ENCODE measurements at regions not wholly inside any gene's neighbourhood (a gene's known extent, or its start where the extent isn't known, plus 50 kb on each side); places are given as distances from the start of the nearest gene placed in this dataset.

DNA sequence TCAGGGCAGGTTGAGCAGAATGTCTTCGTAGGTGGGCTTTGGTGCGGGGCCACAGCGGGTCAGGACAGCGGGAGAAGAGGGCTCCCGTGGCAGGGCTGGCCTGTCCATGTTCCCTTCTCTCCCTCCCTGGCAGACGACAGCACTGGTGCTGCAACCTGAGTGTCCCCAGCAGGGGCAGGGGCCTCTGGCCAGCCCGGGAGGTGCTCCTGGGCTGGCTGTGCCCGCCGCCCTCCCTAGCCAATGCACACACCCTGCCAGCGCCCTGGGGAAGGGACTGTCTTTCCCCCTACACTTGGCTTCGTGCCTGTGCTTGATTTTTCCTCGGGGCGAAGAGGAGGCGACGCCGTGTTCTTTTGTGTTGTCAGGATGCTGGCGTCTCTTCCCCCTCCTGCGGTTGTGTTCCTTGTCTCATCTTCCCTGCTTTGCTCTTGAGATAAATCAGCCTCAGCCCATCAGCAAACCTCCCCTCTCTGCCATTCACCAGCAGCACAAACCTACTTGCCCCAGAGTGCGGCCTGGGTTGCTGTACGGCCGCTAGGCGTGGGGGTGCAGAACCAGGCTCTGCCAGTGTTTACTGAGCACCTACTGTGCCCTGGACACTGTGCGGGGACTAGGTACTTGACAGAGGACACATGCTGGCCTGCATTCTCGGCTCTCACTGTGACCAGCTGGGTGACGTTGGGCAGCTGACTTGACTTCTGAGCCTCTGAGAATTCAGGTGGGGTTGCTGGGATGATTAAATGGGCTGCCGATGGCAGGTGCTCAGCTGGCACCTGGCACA is 237.3 kb upstream of the CIBAR2 start:
- no peak for FAIRE-seq
- H3K27me3 ChIP-seq (ENCODE audit: control insufficient read depth, extremely low read depth, insufficient read depth, low read length), result peaks cover 19% of the 10 kb centered on the region
- peaks cover 3% of the 10 kb centered on the region for H3K9me3 ChIP-seq (ENCODE audit: control insufficient read depth, low read depth, low read length)
- no peak for DNase-seq (ENCODE audit: low read depth, low spot score)
- H3K9me1 ChIP-seq (ENCODE audit: control insufficient read depth, extremely low read depth, insufficient read depth, low read length), result no peaks in the 10 kb centered on the region
- dilution Hi-C loops (cut with MboI; ENCODE audit: extremely low pct_ligation_motif_present, low sequenced_read_pairs), result no loop called here
- H2AFZ ChIP-seq (ENCODE audit: control insufficient read depth, low read length), result no peak overlapping the region
- no peaks in the 10 kb centered on the region for H3K79me2 ChIP-seq (ENCODE audit: control insufficient read depth, insufficient read depth, low read length)
- H4K20me1 ChIP-seq (ENCODE audit: control insufficient read depth, extremely low read depth, insufficient read depth, low read length), result peaks cover 3% of the 10 kb centered on the region
- no peak overlapping the region for H3K27ac ChIP-seq (ENCODE audit: control insufficient read depth, insufficient read depth, low read length)
- no peak overlapping the region for H3K9ac ChIP-seq (ENCODE audit: control insufficient read depth, extremely low read depth, insufficient read depth, low read length)
- no peak overlapping the region for H3K4me2 ChIP-seq (ENCODE audit: control insufficient read depth, extremely low read depth, insufficient read depth, low read depth, low read length)
- no peak overlapping the region for H3K4me3 ChIP-seq (ENCODE audit: control insufficient read depth in 2 of 3, extremely low read depth in 1 of 3, insufficient read depth in 2 of 3, low read depth in 1 of 3, low read length in 3 of 3)
- peaks cover 27% of the 10 kb centered on the region for H3K4me1 ChIP-seq (ENCODE audit: control insufficient read depth, extremely low read depth, insufficient read depth, low read length)
- H3K36me3 ChIP-seq (ENCODE audit: control insufficient read depth in 2 of 2, extremely low read depth in 1 of 2, insufficient read depth in 2 of 2, low read length in 2 of 2), result no peaks in the 10 kb centered on the region
- no peak for TF ChIP-seq EZH2 (IDR thresholded peaks at IDR 0.05; ENCODE audit: low read length)
- TF ChIP-seq, protein P1, sequence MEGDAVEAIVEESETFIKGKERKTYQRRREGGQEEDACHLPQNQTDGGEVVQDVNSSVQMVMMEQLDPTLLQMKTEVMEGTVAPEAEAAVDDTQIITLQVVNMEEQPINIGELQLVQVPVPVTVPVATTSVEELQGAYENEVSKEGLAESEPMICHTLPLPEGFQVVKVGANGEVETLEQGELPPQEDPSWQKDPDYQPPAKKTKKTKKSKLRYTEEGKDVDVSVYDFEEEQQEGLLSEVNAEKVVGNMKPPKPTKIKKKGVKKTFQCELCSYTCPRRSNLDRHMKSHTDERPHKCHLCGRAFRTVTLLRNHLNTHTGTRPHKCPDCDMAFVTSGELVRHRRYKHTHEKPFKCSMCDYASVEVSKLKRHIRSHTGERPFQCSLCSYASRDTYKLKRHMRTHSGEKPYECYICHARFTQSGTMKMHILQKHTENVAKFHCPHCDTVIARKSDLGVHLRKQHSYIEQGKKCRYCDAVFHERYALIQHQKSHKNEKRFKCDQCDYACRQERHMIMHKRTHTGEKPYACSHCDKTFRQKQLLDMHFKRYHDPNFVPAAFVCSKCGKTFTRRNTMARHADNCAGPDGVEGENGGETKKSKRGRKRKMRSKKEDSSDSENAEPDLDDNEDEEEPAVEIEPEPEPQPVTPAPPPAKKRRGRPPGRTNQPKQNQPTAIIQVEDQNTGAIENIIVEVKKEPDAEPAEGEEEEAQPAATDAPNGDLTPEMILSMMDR (optimal IDR thresholded peaks at IDR 0.05 in 1 of 3, IDR thresholded peaks at IDR 0.05 in 1 of 3, conservative IDR thresholded peaks at IDR 0.05 in 1 of 3; ENCODE audit: extremely low read depth in 1 of 3, insufficient read depth in 2 of 3, low read length in 3 of 3), result no peak

DNA sequence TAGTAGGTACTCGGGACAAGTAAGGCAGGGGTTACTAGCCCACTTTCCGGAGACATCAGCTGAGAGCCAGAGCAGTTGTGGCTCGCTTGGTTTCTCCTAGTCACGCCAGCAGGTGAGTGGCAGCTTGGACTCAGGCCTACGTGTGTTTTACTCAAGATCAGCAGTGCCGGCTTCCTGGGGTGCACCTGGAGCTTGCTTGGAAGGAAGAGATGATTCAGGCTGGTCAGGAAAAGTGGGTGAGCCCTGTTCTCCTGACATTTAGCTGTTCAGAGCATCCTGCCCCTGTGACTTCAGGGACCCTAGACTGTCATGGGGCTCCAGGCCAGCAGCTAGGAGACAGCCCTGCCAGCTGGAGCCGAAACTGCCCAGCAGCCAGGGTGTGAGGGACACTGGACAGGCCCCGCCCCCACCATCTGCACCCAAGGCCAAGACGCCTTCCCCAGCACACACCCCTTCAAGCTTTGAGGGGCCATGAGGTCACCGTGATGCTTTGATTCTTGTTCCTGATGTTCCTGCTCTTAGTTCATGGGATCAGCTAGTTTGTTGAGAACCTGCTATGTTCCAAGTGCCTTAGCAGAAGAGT is 238.0 kb upstream of the CIBAR2 start:
- no peaks in the 10 kb centered on the region for H3K79me2 ChIP-seq (ENCODE audit: control insufficient read depth, insufficient read depth, low read length)
- peaks cover 3% of the 10 kb centered on the region for H3K9me3 ChIP-seq (ENCODE audit: control insufficient read depth, low read depth, low read length)
- peaks cover 3% of the 10 kb centered on the region for H4K20me1 ChIP-seq (ENCODE audit: control insufficient read depth, extremely low read depth, insufficient read depth, low read length)
- no peak overlapping the region for H3K27ac ChIP-seq (ENCODE audit: control insufficient read depth, insufficient read depth, low read length)
- peaks cover 19% of the 10 kb centered on the region for H3K27me3 ChIP-seq (ENCODE audit: control insufficient read depth, extremely low read depth, insufficient read depth, low read length)
- no peaks in the 10 kb centered on the region for H3K36me3 ChIP-seq (ENCODE audit: control insufficient read depth in 2 of 2, extremely low read depth in 1 of 2, insufficient read depth in 2 of 2, low read length in 2 of 2)
- TF ChIP-seq, protein P1 (optimal IDR thresholded peaks at IDR 0.05 in 1 of 3, IDR thresholded peaks at IDR 0.05 in 1 of 3, conservative IDR thresholded peaks at IDR 0.05 in 1 of 3; ENCODE audit: extremely low read depth in 1 of 3, insufficient read depth in 2 of 3, low read length in 3 of 3), result no peak
- no peak for TF ChIP-seq EZH2 (IDR thresholded peaks at IDR 0.05; ENCODE audit: low read length)
- no peak overlapping the region for H2AFZ ChIP-seq (ENCODE audit: control insufficient read depth, low read length)
- no peak overlapping the region for H3K4me3 ChIP-seq (ENCODE audit: control insufficient read depth in 2 of 3, extremely low read depth in 1 of 3, insufficient read depth in 2 of 3, low read depth in 1 of 3, low read length in 3 of 3)
- peak; percentile 34 for FAIRE-seq
- dilution Hi-C loops (cut with MboI; ENCODE audit: extremely low pct_ligation_motif_present, low sequenced_read_pairs), result no loop called here
- H3K9ac ChIP-seq (ENCODE audit: control insufficient read depth, extremely low read depth, insufficient read depth, low read length), result no peak overlapping the region
- H3K4me1 ChIP-seq (ENCODE audit: control insufficient read depth, extremely low read depth, insufficient read depth, low read length), result peaks cover 34% of the 10 kb centered on the region
- no peak overlapping the region for H3K4me2 ChIP-seq (ENCODE audit: control insufficient read depth, extremely low read depth, insufficient read depth, low read depth, low read length)
- no peak for DNase-seq (ENCODE audit: low read depth, low spot score)
- H3K9me1 ChIP-seq (ENCODE audit: control insufficient read depth, extremely low read depth, insufficient read depth, low read length), result no peaks in the 10 kb centered on the region
